ENCODE measurements at regions not wholly inside any gene's neighbourhood (a gene's known extent, or its start where the extent isn't known, plus 50 kb on each side); places are given as distances from the start of the nearest gene placed in this dataset.
"Not testable (repeated sequence)": the region's sequence is repeated elsewhere in the genome, so short reads cannot be mapped to it uniquely, and the experiment has no call there.

DNA sequence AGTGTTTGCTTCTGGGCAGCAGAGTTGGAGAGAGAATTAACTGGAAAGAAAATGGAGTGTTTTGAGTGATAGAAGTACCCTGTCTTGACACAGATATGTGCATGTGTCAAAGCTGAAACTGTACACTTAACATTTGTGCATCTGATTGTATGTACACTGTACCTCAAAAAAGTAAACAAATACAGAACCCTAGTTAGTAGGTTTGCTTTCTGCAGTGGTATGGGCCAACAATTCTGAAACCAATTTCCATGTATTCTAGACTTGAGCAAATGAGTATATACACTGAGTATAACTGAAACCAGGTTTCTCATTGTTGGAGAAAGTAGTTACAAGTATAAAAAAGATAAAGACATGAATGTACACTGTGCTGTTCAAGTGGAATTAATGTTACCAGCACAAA, 52.4 kb downstream of the ELAPOR2 start:
- DNase-seq (ENCODE audit: low read depth), result no peak

DNA sequence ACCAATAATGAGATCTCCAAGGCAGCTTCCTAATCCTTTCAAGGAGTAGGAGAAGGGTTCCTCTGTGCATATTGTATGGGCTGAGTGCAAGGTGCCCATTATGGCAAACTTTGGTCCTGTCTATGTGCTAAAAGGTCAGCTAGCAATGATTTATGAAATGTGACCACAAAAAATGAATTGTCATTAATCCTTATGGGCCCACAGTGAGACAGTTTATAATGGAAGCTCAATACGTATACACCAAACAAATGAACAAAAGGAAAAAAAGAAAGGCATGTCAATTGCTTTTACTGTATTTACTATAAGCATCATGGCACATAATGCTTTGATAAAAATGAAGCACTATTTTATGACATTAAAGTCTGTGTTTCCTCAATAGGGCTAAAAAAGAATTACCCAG, 54.5 kb downstream of the ELAPOR2 start:
- DNase-seq (ENCODE audit: low read depth), result no peak

GRCh38 chr7:87003872-87004798, 55.3 kb downstream of the ELAPOR2 start:
- DNase-seq (ENCODE audit: low read depth), result no peak

GRCh38 chr7:87001214-87001613, 58.2 kb downstream of the ELAPOR2 start:
- no peak for DNase-seq (ENCODE audit: low read depth)

DNA sequence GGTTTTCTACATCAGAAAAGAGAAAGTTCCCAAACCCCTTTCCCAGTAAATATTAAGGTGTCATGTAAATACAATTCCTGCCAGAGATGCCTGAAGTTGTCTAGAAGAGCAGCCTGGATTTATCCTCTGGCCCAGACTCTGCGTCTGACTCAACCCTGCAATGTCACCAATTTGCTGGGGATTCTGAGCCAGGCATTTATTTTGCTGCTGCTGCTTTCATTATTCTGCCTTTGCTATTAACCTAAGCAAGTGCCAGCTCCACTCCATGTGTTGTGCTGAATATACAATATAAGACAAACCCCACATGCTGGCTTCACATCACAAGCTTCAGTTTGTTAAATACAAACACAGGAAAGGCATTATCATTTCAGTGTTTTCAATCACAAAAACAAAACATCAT, 59.1 kb downstream of the ELAPOR2 start:
- DNase-seq (ENCODE audit: low read depth), result no peak

DNA sequence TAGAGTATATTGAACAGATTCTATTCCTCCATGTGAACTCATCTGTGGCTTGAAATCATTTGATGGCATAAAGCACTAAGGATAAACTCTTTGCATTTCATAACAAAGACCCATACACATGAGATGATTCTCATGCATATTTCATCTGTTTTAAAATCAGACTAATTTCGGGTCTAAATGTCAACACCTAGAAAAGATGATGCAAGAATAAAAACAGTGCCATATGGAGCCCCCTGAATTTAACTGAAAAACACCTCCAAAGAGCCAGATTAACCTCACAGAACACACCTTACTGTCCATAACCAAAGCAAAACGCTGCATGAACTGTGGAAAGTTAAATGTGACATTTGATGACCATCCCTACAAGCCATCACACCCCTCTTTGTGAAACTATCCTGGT, 59.7 kb downstream of the ELAPOR2 start:
- DNase-seq (ENCODE audit: low read depth), result no peak

DNA sequence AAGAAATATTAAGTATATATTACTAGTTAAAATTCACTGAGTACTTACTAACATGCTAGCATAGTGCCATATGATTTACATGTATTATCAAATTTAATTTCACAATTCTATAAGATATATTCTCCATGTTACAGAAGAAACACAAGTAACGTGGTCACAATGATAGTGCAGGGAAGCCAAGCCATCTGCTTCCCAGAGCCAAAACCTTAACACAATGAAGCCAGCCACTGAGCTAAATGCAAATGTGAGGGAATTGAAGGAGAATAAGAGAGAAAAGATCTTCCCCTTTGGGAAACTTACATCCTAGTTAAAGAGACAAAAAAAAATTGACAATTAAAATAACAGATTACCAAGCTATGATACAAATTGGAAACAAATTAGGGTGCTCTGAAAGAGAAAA, 63.6 kb downstream of the ELAPOR2 start:
- no peak for DNase-seq (ENCODE audit: low read depth)

DNA sequence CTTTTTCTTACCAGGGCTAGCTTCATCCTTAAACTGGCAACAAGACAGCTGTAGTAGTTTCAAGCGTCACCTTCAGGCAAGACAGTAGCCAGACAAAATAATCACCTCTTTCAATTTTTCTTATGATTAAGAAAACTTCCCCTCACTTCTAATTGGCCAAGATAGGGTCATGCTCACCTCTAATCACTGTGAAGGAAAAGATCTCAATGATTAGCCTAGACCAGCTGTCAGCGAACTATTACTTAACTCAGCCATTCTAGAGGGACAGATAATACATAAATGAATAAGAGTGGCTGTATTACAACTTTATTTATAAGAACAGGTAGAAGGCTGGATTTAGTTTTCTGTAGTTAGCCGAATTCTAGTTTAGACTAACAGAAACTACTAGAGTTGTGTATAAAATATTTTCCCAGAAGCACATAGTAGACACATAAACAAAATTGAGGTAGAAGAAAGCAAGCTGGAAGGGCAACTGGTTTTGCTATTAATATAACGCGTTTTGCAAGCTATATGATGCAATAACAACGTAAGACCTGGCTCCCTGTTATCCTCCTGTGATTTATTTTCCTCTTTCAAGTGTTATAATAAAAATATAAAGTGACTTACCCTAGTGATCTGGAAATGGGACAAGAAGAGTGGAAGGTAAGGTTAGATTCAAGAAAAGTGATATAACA, 64.3 kb downstream of the ELAPOR2 start:
- no peak for DNase-seq (ENCODE audit: low read depth)

GRCh38 chr7:86991771-86992191, 67.7 kb downstream of the ELAPOR2 start:
- no peak for DNase-seq (ENCODE audit: low read depth)

DNA sequence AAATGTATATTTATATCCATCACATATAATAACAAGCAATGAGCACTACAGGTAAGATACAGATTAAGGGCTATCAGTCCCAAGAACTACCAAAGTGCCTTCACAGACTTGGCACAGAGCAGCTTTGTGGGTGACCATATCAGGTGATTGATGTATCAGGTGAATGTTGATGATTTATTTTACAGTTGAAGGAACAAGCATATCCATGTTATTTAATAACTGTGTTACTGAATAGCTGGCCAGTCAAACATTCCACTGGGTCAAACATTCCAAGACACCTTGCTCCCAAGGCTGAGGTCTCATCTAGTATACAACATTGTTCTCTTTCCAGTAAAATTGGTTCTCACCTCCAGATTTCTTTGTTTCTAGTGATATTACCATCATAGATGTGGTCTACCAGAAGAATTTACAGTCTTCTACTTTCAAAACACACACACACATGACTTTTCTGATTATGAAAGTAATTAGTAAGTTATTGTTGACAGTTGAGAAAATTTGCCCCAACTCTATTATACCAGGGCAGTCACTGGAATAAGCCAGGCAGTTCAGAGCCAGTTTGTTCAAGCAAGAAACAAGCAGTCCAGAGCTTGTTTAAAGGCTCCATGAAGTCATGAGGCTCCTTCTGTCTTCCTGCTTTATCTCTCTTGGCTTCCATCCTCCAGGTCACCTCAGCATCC, 68.2 kb downstream of the ELAPOR2 start:
- DNase-seq (ENCODE audit: low read depth), result no peak

GRCh38 chr7:86989407-86989806, 70.0 kb downstream of the ELAPOR2 start:
- DNase-seq (ENCODE audit: low read depth), result no peak

- DNase-seq (ENCODE audit: low read depth), result not testable (repeated sequence)
Observed at GRCh38 chr7:86987834-86988233, 71.6 kb downstream of the ELAPOR2 start.

DNA sequence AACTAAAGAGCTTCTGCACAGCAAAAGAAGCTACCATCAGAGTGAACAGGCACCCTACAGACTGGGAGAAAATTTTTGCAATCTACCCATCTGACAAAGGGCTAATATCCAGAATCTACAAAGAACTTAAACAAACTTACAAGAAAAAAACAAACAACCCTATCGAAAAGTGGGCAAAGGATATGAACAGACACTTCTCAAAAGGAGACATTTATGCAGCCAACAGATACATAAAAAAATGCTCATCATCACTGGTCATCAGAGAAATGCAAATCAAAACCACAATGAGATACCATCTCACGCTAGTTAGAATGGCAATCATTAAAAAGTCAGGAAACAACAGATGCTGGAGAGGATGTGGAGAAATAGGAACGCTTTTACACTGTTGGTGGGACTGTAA, 72.1 kb downstream of the ELAPOR2 start:
- not testable (repeated sequence) for DNase-seq (ENCODE audit: low read depth)

- DNase-seq (ENCODE audit: low read depth), result not testable (repeated sequence)
Observed at GRCh38 chr7:86985342-86985741, 74.1 kb downstream of the ELAPOR2 start.

- not testable (repeated sequence) for DNase-seq (ENCODE audit: low read depth)
Observed at GRCh38 chr7:86983654-86984053, 75.8 kb downstream of the ELAPOR2 start.

DNA sequence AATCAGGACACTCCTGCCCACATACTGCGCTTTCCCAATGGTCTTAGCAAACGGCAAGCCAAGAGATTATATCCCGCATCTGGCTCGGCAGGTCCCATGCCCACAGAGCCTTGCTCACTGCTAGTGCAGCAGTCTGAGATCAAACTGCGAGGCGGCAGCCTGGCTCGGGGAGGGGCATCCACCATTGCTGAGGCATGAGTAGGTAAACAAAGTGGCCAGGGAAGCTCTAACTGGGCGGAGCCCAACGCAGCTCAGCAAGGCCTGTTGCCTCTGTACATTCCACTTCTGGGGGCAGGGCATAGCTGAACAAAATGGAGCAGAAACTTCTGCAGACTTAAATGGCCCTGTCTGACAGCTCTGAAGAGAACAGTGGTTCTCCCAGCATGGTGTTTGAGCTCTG, 77.5 kb downstream of the ELAPOR2 start:
- not testable (repeated sequence) for DNase-seq (ENCODE audit: low read depth)

DNA sequence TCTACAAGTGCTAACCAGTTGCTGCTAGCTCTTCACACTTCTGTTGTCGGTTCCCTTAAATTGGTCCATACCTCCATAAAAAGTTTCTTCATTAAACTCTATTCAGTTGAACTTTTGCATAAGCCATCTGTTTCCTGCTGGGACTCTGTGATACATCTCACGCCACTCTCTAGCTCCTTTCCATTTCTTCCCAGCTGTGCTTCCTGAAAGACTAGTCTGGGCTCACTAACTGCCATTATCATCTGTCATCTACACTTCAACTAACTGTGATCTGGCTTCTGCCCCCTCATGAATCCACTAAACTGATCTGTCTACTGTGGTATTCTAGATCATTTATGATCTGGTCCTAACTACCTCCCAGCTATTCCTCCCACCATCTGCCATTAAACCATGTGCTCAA, 78.3 kb downstream of the ELAPOR2 start:
- no peak for DNase-seq (ENCODE audit: low read depth)

GRCh38 chr7:86980223-86980622, 79.2 kb downstream of the ELAPOR2 start:
- DNase-seq (ENCODE audit: low read depth), result no peak

- DNase-seq (ENCODE audit: low read depth), result no peak
Observed at GRCh38 chr7:86978808-86979506, 80.5 kb downstream of the ELAPOR2 start.

GRCh38 chr7:86976958-86977357, 82.5 kb downstream of the ELAPOR2 start:
- no peak for DNase-seq (ENCODE audit: low read depth)

GRCh38 chr7:86975914-86976313, 83.5 kb downstream of the ELAPOR2 start:
- no peak for DNase-seq (ENCODE audit: low read depth)

DNA sequence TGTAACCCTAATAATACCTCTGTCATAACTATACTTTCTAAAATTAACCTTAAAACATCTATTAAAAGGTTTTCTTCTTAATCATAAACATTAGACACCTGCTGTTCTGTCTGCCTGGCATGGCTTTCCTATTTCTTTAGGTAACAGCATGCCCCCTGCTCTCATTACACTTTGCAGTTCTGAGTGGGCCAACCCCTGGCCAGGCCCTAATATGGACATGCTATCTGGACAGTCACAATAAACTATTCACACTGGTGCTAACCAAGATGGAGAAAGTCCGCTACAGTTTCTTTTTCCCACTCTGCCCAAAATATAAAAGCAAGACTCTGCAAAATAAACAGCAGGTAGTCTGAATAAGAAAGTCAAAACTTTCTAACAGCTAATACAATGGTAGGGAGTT, 84.0 kb downstream of the ELAPOR2 start:
- no peak for DNase-seq (ENCODE audit: low read depth)

Data from activated gamma-delta T cell treated with anti-CD3 and anti-CD28 coated beads, Interleukin-2, amount 50 U/mL, for 16 hours (primary cell).